T1000 (cell line): ENCODE measurements at regions not wholly inside any gene's neighbourhood (a gene's known extent, or its start where the extent isn't known, plus 50 kb on each side); places are given as distances from the start of the nearest gene placed in this dataset.

ENCODE experiments used
- DNase-seq: peaks from one replicate; lab custom pipeline; 2025; ENCODE audit warnings: mixed read lengths; lab: John Stamatoyannopoulos, UW

- no peak for DNase-seq
These were observed 111.6 kb upstream of the SPACA1 start for GRCh38 chr6:87936065-87936464.

GRCh38 chr6:87935196-87935595, 112.4 kb upstream of the SPACA1 start:
- no peak for DNase-seq

DNA sequence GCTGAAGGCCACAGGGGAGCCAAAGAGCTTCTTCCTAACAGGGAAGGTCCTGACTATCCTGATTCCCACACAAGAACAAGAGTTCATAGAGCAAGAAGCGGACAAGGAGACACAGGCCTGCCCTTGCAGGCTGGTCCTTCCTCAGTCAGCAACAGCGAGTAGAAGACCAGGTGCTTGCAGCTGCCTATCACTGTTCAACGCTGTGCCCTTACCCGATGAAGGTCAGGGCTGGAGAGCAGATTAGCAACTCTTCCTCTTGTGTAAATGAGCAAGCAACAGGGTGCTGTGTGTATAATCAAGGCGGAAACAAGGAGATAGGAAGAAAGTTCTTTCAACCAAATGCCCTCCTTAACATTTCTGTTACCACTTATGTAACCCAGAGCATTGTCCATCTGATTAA, 115.3 kb upstream of the SPACA1 start:
- DNase-seq: no peak

GRCh38 chr6:87929843-87930288, 117.8 kb upstream of the SPACA1 start:
- no peak for DNase-seq

DNA sequence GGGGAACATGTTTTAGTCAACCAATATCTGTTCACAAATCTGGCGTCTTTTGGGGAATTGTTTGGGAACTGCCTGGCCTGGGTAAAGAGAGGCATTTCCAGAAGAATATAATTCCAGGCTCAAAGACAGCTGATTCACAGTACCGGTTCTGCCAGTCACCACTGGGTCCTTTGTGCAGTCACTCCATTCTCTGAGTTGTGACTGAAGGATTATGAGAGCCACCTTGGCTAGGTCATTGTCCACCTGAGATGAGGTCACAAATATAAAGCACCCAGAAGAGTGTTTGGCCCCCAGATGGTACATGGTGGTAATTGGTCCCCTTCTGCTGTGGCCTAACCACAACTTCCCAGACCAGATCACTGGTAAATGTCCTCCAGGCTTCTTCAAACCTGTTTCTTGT, 121.0 kb upstream of the SPACA1 start:
- DNase-seq: no peak

GRCh38 chr6:87926072-87926471, 121.6 kb upstream of the SPACA1 start:
- no peak for DNase-seq

DNA sequence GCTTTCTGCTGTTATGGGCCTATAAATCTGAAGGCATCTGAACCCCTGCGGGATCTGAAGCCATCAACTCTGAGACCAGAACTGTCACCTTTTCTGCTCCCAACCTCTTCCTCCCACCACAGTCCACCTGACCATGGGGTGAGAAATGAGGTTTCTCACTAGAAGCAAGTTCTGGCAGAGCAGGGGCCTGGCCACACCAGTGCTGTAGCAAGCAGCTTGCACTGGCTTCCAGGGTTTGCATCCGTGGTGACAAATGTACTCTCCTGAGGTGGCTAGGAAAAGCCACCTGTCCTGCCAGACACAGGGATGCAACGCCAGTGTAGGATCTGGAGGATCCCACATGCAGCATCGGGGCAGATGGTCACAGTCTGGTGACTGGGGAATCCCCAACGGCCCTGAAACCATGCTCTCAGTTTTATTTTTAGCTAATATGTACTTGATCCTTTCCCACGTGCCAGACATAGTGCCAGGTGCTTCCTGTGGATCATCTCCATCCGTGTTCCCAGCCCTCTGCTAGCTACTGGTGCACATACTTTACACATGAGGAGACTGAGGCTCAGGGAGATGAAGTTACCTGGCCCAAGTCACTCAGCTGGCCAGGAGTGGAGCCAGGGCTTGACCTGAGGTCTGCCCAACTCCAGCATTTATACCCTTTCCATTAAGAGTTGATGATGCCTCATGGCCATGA, 122.1 kb upstream of the SPACA1 start:
- no peak for DNase-seq

DNA sequence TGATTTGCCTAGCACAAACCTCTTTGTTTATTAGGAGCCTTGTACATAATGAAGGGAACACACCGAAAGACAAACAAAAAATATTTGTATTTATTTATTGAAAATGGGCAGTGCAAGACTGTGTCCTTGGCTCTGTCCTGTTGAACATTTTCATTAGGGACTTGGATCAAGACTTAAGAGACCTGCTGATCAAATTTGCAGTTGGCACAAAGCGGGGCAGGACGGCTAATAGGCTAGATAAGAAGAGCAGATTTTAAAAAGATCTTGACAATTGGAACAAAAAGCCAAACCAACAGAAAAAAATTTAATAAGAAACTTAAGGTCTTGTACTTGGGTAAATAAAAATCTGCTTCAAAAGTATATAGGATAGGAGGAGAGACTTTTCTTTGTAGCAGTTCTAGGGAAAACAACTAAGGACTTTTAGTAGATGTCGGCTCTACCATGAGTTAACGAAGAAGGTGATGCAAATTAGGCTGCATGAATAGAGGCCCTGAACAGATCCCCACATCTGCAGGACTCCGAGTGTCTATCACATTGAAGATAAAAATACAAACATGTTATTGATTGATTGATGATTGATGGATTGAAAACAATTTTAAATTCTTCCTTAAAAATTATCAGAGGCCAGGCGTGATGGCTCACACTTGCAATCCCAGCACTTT, 124.1 kb upstream of the SPACA1 start:
- DNase-seq: no peak

- DNase-seq: no peak
These were observed 124.7 kb upstream of the SPACA1 start for GRCh38 chr6:87922947-87923330.

DNA sequence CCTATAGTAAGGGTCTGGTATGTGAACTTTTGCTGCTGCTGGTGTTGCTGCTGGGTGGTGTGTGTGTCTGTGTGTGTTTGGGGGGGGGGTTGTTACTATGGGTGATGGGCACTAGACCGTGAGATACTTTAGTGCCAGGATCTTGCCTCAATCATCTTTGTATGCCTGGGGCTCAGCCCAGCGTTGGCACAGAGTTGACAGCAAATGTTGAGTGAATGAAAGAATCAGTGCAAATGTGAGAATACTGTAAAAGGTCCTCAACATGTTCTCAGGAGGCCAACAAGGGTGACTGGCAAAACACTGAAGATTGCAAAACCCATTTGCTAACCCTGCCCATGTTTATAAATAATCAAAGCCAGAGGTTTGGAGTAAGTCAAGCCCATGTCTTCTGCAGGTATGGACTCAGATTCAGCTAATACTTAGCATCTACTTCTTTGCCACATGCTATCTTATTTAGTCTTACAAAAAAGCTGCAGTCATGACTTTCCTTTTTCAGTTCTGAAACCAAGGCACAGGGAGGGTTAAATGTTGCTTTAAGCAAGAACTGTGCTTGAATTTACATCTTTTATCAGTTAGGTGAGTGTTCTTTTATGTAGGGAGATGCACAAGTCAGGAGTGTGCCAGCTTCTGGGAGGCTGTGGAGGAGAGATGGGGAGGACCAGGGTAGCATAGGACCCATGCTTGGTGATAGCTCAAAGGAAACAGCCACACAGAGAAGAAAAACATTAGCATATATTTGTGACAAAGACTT, 125.3 kb upstream of the SPACA1 start:
- no peak for DNase-seq

DNA sequence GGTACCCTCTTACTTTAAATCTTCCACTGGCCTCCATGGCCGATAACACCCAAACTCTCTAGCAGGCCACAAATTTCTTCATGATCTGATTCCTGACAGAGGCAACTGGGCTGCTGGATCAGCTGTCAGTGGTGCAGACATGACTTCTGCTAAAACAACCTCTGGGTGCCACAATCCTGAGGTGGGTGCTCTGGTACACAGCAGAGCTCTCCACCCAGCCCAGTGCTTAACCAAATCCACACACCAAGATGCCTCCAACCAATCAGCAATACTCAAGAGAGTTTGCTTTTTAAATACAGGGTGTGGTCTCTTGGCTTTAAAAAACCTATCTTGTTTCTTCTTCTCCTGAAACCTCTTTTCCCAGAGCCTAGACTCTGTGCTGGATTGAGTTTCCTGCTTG, 126.6 kb upstream of the SPACA1 start:
- DNase-seq: no peak

- DNase-seq: no peak
These were observed 127.4 kb upstream of the SPACA1 start for GRCh38 chr6:87920245-87920644.

- DNase-seq: no peak
These were observed 128.2 kb upstream of the SPACA1 start for GRCh38 chr6:87919416-87919815.

- DNase-seq: no peak
These were observed 128.6 kb upstream of the SPACA1 start for GRCh38 chr6:87919001-87919400.

DNA sequence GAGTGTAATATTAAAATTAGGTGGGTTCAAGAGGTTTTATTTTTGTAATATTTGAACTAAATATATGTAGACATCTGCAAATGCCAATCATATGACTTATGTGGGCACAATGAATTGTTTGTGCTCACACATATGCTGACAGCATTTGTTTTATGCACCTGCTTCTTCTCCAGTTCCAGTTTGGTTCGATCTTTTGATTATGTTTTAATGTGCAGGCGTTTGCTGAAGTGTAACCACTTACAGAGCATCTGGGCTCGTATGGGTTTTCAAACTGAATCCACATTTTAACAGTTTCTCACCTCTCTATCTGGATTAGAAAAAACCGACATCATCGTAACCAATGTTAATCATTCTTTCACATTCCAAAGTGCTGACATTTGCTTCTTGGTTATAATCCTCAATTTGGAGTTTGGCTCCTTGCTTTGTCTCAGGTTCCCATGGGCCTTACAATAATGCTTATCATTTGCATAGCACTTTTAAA, 129.1 kb upstream of the SPACA1 start:
- DNase-seq: no peak

GRCh38 chr6:87917886-87918285, 129.8 kb upstream of the SPACA1 start:
- DNase-seq: no peak

DNA sequence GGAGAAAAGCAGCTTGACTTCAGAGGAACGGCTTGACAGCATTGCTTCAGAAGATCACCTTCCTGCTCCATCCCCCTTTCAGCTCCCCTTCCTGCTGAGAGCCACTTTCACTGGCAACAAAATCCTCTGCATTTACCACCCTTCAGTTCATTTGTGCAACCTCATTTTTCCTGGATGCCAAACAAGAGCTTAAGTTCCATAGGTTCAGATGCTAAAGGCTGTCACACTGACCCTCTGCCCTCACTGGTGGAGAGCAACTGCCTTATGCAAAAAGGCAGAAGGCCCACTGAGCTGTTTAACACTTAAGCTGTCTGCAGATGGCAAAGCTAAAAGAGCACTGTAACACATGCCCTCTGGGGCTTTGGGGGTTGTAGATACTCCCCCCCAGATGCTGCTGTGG, 131.2 kb upstream of the SPACA1 start:
- DNase-seq: no peak

DNA sequence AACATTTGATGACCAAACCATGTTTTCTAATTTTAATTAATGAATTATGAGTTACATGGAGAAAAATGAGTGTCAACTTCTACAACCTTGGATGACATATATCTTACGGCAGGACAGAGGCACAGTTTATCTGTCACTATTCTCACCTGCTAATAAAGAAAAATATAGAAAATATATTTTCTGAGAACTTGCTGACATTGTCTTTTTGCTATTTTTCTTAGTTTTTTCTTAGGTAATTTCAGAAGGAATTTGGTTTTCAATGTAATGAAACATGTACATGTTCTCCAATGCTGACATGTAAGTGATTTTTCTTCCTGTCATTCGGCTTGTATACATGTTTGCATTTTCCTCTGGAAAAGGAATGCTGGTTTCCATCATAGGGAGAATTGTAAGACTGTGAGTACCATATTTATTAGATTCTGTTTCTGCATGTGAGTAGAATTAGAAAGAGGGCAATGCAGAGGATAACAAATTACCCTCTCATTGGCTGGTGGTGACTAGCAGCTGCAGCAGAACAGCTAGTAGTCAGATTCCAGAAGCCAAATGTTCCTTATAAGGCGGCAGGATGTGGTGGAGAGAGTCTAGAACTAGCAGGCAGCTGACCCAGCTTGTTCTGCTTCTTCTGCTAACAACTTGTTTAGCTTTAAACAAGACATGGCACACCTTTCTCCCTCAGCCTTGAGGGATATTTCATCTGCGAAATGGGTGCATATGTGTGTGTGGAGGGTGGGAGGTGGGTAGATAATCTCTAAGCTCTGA, 132.8 kb upstream of the SPACA1 start:
- no peak for DNase-seq

DNA sequence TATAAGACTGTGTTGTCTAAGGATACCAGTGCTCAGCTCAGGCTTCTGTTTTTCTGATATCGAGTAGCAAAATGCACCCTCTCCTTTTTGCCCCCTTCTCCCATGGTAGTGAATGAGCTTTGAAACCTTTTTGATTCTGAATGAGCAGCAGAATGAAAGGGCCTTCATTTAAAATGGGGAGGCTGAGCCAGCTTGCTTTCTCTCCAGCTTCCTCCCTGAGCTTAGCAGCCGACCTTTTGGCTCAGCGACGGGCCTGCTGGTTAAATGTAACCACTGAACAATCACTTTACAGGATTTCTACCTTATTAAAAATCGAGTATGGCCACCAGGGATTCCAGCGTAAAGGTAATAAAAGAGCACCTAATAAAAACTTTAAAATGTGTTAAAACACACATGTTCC, 133.7 kb upstream of the SPACA1 start:
- no peak for DNase-seq

DNA sequence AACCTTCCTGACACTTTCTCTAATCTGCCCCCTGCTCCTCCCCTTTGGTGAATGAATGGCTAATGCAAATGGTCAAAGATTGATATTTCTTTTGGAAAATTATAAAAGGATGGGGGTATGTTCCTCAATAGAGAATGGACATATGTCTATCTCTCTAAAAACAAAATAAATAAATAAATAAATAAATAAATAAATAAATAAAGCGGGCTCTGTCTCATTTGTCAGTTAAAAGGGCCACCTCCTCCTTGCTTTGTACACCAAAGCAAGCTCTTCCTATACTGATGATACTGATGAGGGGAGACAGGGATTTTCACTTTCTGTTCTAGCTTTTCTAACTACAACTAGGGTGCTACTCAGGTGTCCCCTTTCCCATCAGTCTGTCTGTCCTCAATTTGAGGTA, 135.5 kb upstream of the SPACA1 start:
- DNase-seq: no peak

GRCh38 chr6:87909849-87910248, 137.8 kb upstream of the SPACA1 start:
- peak; percentile 52 for DNase-seq
